GM21381 (cell line): ENCODE measurements at regions not wholly inside any gene's neighbourhood (a gene's known extent, or its start where the extent isn't known, plus 50 kb on each side); places are given as distances from the start of the nearest gene placed in this dataset.

ENCODE experiments used
- ATAC-seq: cut with Tn5 transposase; IDR thresholded peaks from one replicate; pipeline ENCODE4 v1.9.1; 2021; ENCODE audit warnings: mild to moderate bottlenecking, moderate library complexity; ENCODE audit not compliant: unreplicated experiment

- no peak for ATAC-seq
Measured at GRCh38 chr1:58908561-58909560, 125.0 kb upstream of the JUN start.

- no peak for ATAC-seq
Measured at GRCh38 chr1:58909914-58910681, 126.3 kb upstream of the JUN start.

GRCh38 chr1:58911841-58912499 is 128.1 kb upstream of the JUN start:
- ATAC-seq, result no peak

- no peak for ATAC-seq
Measured at GRCh38 chr1:58914925-58915324, 131.1 kb upstream of the JUN start.

- no peak for ATAC-seq
Measured at GRCh38 chr1:58917436-58917835, 133.6 kb upstream of the JUN start.

- no peak for ATAC-seq
Measured at GRCh38 chr1:58919226-58919958, 135.5 kb upstream of the JUN start.

GRCh38 chr1:58919959-58920321 is 136.1 kb upstream of the JUN start:
- no peak for ATAC-seq

GRCh38 chr1:58921342-58921741 is 137.5 kb upstream of the JUN start:
- no peak for ATAC-seq

- no peak for ATAC-seq
Measured at GRCh38 chr1:58921751-58922150, 137.9 kb upstream of the JUN start.

GRCh38 chr1:58922302-58923089 is 138.6 kb upstream of the JUN start:
- peak; percentile 73 for ATAC-seq

- no peak for ATAC-seq
Measured at GRCh38 chr1:58923090-58923470, 139.2 kb upstream of the JUN start.

GRCh38 chr1:58924016-58924565 is 140.2 kb upstream of the JUN start:
- no peak for ATAC-seq

- no peak for ATAC-seq
Measured at GRCh38 chr1:58924821-58925220, 141.0 kb upstream of the JUN start.

GRCh38 chr1:58925247-58925646 is 141.4 kb upstream of the JUN start:
- ATAC-seq, result no peak

GRCh38 chr1:58926152-58926551 is 142.3 kb upstream of the JUN start:
- ATAC-seq, result no peak

- no peak for ATAC-seq
Measured at GRCh38 chr1:58927041-58927721, 143.3 kb upstream of the JUN start.

- ATAC-seq, result no peak
Measured at GRCh38 chr1:58927722-58928085, 143.9 kb upstream of the JUN start.

- ATAC-seq, result no peak
Measured at GRCh38 chr1:58928514-58928913, 144.7 kb upstream of the JUN start.

GRCh38 chr1:58929671-58930325 is 146.0 kb upstream of the JUN start:
- ATAC-seq, result no peak
